ENCODE measurements at regions not wholly inside any gene's neighbourhood (a gene's known extent, or its start where the extent isn't known, plus 50 kb on each side); places are given as distances from the start of the nearest gene placed in this dataset.

GRCh38 chr3:18635215-18635614, 210.1 kb upstream of the SATB1 start:
- TF ChIP-seq CTCF (IDR thresholded peaks at IDR 0.05; ENCODE audit: insufficient read depth, low read depth, low read length, missing control alignments): no peak
- no peak overlapping the region for H3K4me3 ChIP-seq (ENCODE audit: low read length)
- no peak for DNase-seq (ENCODE audit: low read depth)

- no peak for DNase-seq (ENCODE audit: low read depth)
- TF ChIP-seq CTCF (IDR thresholded peaks at IDR 0.05; ENCODE audit: insufficient read depth, low read depth, low read length, missing control alignments): no peak
- no peak overlapping the region for H3K4me3 ChIP-seq (ENCODE audit: low read length)
Observed at GRCh38 chr3:18634461-18634860, 209.3 kb upstream of the SATB1 start.

GRCh38 chr3:18633002-18633401, 207.9 kb upstream of the SATB1 start:
- H3K4me3 ChIP-seq (ENCODE audit: low read length): no peak overlapping the region
- TF ChIP-seq CTCF (IDR thresholded peaks at IDR 0.05; ENCODE audit: insufficient read depth, low read depth, low read length, missing control alignments): no peak
- no peak for DNase-seq (ENCODE audit: low read depth)

- no peak for DNase-seq (ENCODE audit: low read depth)
- TF ChIP-seq CTCF (IDR thresholded peaks at IDR 0.05; ENCODE audit: insufficient read depth, low read depth, low read length, missing control alignments): no peak
- no peak overlapping the region for H3K4me3 ChIP-seq (ENCODE audit: low read length)
Observed at GRCh38 chr3:18630295-18630694, 205.2 kb upstream of the SATB1 start.

- TF ChIP-seq CTCF (IDR thresholded peaks at IDR 0.05; ENCODE audit: insufficient read depth, low read depth, low read length, missing control alignments): no peak
- no peak for DNase-seq (ENCODE audit: low read depth)
- no peak overlapping the region for H3K4me3 ChIP-seq (ENCODE audit: low read length)
Observed at GRCh38 chr3:18625085-18625484, 199.9 kb upstream of the SATB1 start.

- no peak overlapping the region for H3K4me3 ChIP-seq (ENCODE audit: low read length)
- TF ChIP-seq CTCF (IDR thresholded peaks at IDR 0.05; ENCODE audit: insufficient read depth, low read depth, low read length, missing control alignments): no peak
- DNase-seq (ENCODE audit: low read depth): no peak
Observed at GRCh38 chr3:18623220-18623619, 198.1 kb upstream of the SATB1 start.

- no peak for TF ChIP-seq CTCF (IDR thresholded peaks at IDR 0.05; ENCODE audit: insufficient read depth, low read depth, low read length, missing control alignments)
- H3K4me3 ChIP-seq (ENCODE audit: low read length): no peak overlapping the region
- DNase-seq (ENCODE audit: low read depth): no peak
Observed at GRCh38 chr3:18618723-18619122, 193.6 kb upstream of the SATB1 start.

Data from epithelial cell of esophagus (primary cell).